PC-3 (cell line): ENCODE measurements at regions not wholly inside any gene's neighbourhood (a gene's known extent, or its start where the extent isn't known, plus 50 kb on each side); places are given as distances from the start of the nearest gene placed in this dataset.

ENCODE experiments used
- CTCF ChIP-seq: fragments of 300-600 bp; sonication (generic); conservative IDR thresholded peaks from 2 replicates; pipeline ENCODE4 v1.5.1; 2017; ENCODE audit warnings: antibody characterized with exemption, low read depth, mild to moderate bottlenecking, low read length
- EZH2 ChIP-seq: fragments of 300-600 bp; sonication (generic); IDR thresholded peaks from one replicate; pipeline ENCODE4 v1.6.1; 2017; ENCODE audit warnings: antibody characterized with exemption, mild to moderate bottlenecking, low read length; ENCODE audit not compliant: unreplicated experiment

- TF ChIP-seq EZH2 (no peak), CTCF (no peak)
Observed at GRCh38 chr5:104952876-104953275, 1390.3 kb upstream of the NUDT12 start.
